Endothelial cell of umbilical vein (primary cell): ENCODE measurements at regions not wholly inside any gene's neighbourhood (a gene's known extent, or its start where the extent isn't known, plus 50 kb on each side); places are given as distances from the start of the nearest gene placed in this dataset.

Experiments
- BruUV-seq: library from RNA; stranded (reverse); fragments of 400-500 nt; replicated peaks from 2 replicates; lab custom pipeline; 2021; lab: Mats Ljungman, UMichigan
- CTCF ChIA-PET: fragments of 300-600, 350-600 bp; sonication (Branson Sonifier 250); formaldehyde crosslinking; loops from one replicate; lab custom pipeline; 2021; ENCODE audit warnings: antibody characterized with exemption, inconsistent platforms; lab: Charles Lee
- POLR2A ChIA-PET: fragments of 300-600, 350-600 bp; sonication (Branson Sonifier 250); formaldehyde crosslinking; loops from one replicate; lab custom pipeline; 2021; ENCODE audit warnings: antibody characterized with exemption, inconsistent platforms; lab: Charles Lee
- DNase-seq: peaks from one replicate; pipeline ENCODE4 v3.0.0-alpha.2; 2011; ENCODE audit warnings: low read depth, low spot score
- FAIRE-seq: peaks from 2 replicates; lab custom pipeline; 2011; peaks lifted over from hg19 to GRCh38; lab: Jason Lieb, UNC
- H2AFZ ChIP-seq: 2 replicates; pipeline ENCODE4 v1.6.0; 2012; ENCODE audit warnings: low read depth, low read length, control low read depth, inconsistent platforms
- H3K27ac ChIP-seq: 2 replicates; pipeline ENCODE4 v1.5.1; 2011; ENCODE audit warnings: low read depth, mild to moderate bottlenecking, control low read depth, low read length, moderate library complexity; ENCODE audit not compliant: insufficient read depth
- H3K27me3 ChIP-seq, 2 experiments: 2 replicates each; pipeline versions ENCODE4 v1.6.0 to v1.6.1; 2011; ENCODE audit warnings: low read length in 2 of 2, mixed read lengths in 1 of 2; ENCODE audit not compliant: control insufficient read depth in 2 of 2, insufficient read depth in 2 of 2
- H3K36me3 ChIP-seq, 2 experiments: 2 replicates in 1 of 2; 3 replicates in 1 of 2; pipeline ENCODE4 v1.5.1; 2011; ENCODE audit warnings: low read length in 2 of 2, mild to moderate bottlenecking in 1 of 2, moderate library complexity in 1 of 2; ENCODE audit not compliant: control insufficient read depth in 2 of 2, insufficient read depth in 2 of 2; ENCODE audit errors: extremely low read depth in 1 of 2
- H3K4me1 ChIP-seq: 3 replicates; pipeline ENCODE4 v1.5.1; 2011; ENCODE audit warnings: mild to moderate bottlenecking, low read length; ENCODE audit not compliant: control insufficient read depth, insufficient read depth; ENCODE audit errors: extremely low read depth
- H3K4me2 ChIP-seq: 2 replicates; pipeline ENCODE4 v1.6.1; 2011; ENCODE audit warnings: low read length, control low read depth, mixed read lengths; ENCODE audit not compliant: insufficient read depth
- H3K4me3 ChIP-seq, 3 experiments: fragments of 200-600 bp in 1 of 3; sonication (generic), shearing (Covaris generic) in 1 of 3; replicated peaks in 1 of 3; 2 replicates each; pipeline ENCODE4 v1.5.1; 2011 to 2016; ENCODE audit warnings: control low read depth in 3 of 3, low read length in 3 of 3, mild to moderate bottlenecking in 2 of 3, inconsistent platforms in 1 of 3, low read depth in 1 of 3, moderate library complexity in 1 of 3; ENCODE audit not compliant: insufficient read depth in 1 of 3
- H3K79me2 ChIP-seq: 2 replicates; pipeline ENCODE4 v1.6.0; 2012; ENCODE audit warnings: low read length, inconsistent platforms; ENCODE audit not compliant: control insufficient read depth, insufficient read depth
- H3K9ac ChIP-seq: replicated peaks from 2 replicates; pipeline ENCODE3; 2011; ENCODE audit warnings: low read length, control low read depth; ENCODE audit not compliant: insufficient read depth; ENCODE audit errors: extremely low read depth
- H3K9me1 ChIP-seq: replicated peaks from 3 replicates; pipeline ENCODE4 v1.6.0; 2011; ENCODE audit warnings: mild to moderate bottlenecking, low read length; ENCODE audit not compliant: control insufficient read depth, insufficient read depth; ENCODE audit errors: extremely low read depth
- H3K9me3 ChIP-seq: replicated peaks from 2 replicates; pipeline ENCODE4 v1.5.1; 2012; ENCODE audit warnings: low read length, inconsistent platforms; ENCODE audit not compliant: control insufficient read depth, insufficient read depth
- H4K20me1 ChIP-seq: replicated peaks from 2 replicates; pipeline ENCODE3; 2011; ENCODE audit warnings: mild to moderate bottlenecking, low read length; ENCODE audit not compliant: control insufficient read depth, insufficient read depth; ENCODE audit errors: extremely low read depth
- CTCF ChIP-seq, 2 donors: IDR thresholded peaks; 1 replicate in 1 of 2; 2 replicates in 1 of 2; pipeline ENCODE4 v1.5.1; 2011; ENCODE audit warnings: low read length in 2 of 2, mild to moderate bottlenecking in 2 of 2, moderate library complexity in 2 of 2, control low read depth in 1 of 2, inconsistent platforms in 1 of 2, low read depth in 1 of 2; ENCODE audit not compliant: insufficient read depth in 1 of 2; ENCODE audit errors: extremely low read depth in 1 of 2
- EZH2 ChIP-seq: IDR thresholded peaks from 2 replicates; pipeline ENCODE4 v1.6.1; 2012; ENCODE audit warnings: borderline replicate concordance, low read depth, mild to moderate bottlenecking, moderate library complexity, low read length, inconsistent platforms; ENCODE audit not compliant: severe bottlenecking
- FOS ChIP-seq: IDR thresholded peaks from 2 replicates; pipeline ENCODE4 v1.6.1; 2011; ENCODE audit warnings: mild to moderate bottlenecking, low read length, moderate library complexity, borderline replicate concordance; ENCODE audit not compliant: insufficient read depth
- GATA2 ChIP-seq: IDR thresholded peaks from 2 replicates; pipeline ENCODE4 v1.7.0; 2011; ENCODE audit warnings: low read depth, mild to moderate bottlenecking, moderate library complexity, mixed read lengths, low read length; ENCODE audit not compliant: insufficient read length, insufficient read depth
- JUN ChIP-seq: IDR thresholded peaks from 2 replicates; pipeline ENCODE4 v1.6.1; 2011; ENCODE audit warnings: borderline replicate concordance, low read depth; ENCODE audit not compliant: insufficient read length, insufficient read depth
- MYC ChIP-seq: IDR thresholded peaks from one replicate; pipeline ENCODE4 v1.6.1; 2011; ENCODE audit warnings: mild to moderate bottlenecking, low read depth, low read length
- POLR2A ChIP-seq: IDR thresholded peaks from 2 replicates; pipeline ENCODE4 v1.6.1; 2012; ENCODE audit warnings: low read depth, mild to moderate bottlenecking, control low read depth, low read length
- POLR2AphosphoS5 ChIP-seq: IDR thresholded peaks from 2 replicates; pipeline ENCODE4 v1.6.1; 2012; ENCODE audit warnings: low read depth, mild to moderate bottlenecking, control low read depth, low read length, moderate library complexity; ENCODE audit not compliant: insufficient read depth
- dilution Hi-C: fragments of 300-500 bp; cut with MboI; formaldehyde crosslinking; loops from one replicate; pipeline ENCODE4 v1.15.0; 2019; ENCODE audit warnings: low sequenced_read_pairs; ENCODE audit not compliant: extremely low pct_ligation_motif_present
- intact Hi-C: fragments of 100-400 bp; cut with micrococcal nuclease; formaldehyde crosslinking; loops from one replicate; pipeline ENCODE4 v1.10.0; 2022
- TF ChIP-seq, protein P1 (sequence below): IDR thresholded peaks from 2 replicates; pipeline ENCODE4 v1.6.1; 2011; ENCODE audit not compliant: insufficient read depth, insufficient read length

DNA sequence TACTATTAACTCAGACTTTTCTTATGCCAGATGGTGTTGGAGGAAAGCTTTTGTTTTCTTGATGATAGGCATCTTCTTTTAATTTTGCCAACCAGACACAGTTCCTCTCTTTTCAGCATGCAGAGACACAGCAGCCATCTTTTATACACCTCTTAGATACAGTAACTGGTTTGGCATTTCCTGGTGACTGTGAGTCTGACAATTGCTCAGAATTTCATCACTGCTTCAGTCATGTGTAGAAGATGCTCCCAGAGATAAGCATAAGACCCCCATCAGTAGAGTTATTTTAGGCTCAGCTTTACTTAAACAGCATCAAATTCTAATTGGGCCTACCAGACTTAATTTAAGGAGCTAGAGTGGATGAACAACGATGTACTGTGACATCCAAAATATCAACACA is 779.0 kb downstream of the SQOR start:
- H3K79me2 ChIP-seq: no peaks in the 10 kb centered on the region
- no peaks in the 10 kb centered on the region for H3K27me3 ChIP-seq
- TF ChIP-seq FOS (no peak), GATA2 (peak; percentile 80)
- peak overlapping the region; percentile 11 for H3K27ac ChIP-seq
- ChIA-PET POLR2A (no interaction called here), CTCF (no interaction called here)
- H3K4me1 ChIP-seq: peaks cover 4% of the 10 kb centered on the region
- no peaks in the 10 kb centered on the region for H3K36me3 ChIP-seq
- no peak overlapping the region for H3K9ac ChIP-seq
- no peaks in the 10 kb centered on the region for H3K9me3 ChIP-seq
- H3K4me3 ChIP-seq: no peak overlapping the region
- H3K4me2 ChIP-seq: no peak overlapping the region
- dilution Hi-C loops (no loop called here), intact Hi-C loops (no loop called here)
- no TSS peak for BruUV-seq
- H3K9me1 ChIP-seq: no peaks in the 10 kb centered on the region
- FAIRE-seq (no peak), DNase-seq (no peak)
- H2AFZ ChIP-seq: no peak overlapping the region
- no peaks in the 10 kb centered on the region for H4K20me1 ChIP-seq

DNA sequence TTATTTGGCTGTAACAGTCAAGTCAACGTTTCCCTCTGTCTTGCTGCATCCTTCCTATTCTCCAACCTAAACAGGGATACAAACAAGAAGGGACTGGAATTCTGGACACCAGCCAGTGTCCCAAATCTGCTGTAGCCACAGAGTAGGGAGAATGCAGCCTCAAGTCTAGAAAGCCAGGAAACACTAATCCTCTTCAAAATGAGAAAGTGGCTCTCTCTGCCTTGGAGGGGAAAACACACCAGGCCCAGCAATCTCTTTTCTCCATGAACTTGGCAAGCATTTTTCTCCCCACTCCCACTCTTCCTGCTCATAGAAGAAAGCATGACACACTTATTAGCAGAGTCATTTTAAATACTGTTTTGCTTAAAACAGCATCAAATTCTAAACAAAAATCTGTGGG is 781.7 kb downstream of the SQOR start:
- H4K20me1 ChIP-seq: no peaks in the 10 kb centered on the region
- no peaks in the 10 kb centered on the region for H3K79me2 ChIP-seq
- ChIA-PET CTCF (no interaction called here), POLR2A (no interaction called here)
- no peak overlapping the region for H2AFZ ChIP-seq
- peaks cover 4% of the 10 kb centered on the region for H3K4me1 ChIP-seq
- dilution Hi-C loops: no loop called here
- TF ChIP-seq EZH2: no peak
- TF ChIP-seq JUN: no peak
- TF ChIP-seq, protein P1, sequence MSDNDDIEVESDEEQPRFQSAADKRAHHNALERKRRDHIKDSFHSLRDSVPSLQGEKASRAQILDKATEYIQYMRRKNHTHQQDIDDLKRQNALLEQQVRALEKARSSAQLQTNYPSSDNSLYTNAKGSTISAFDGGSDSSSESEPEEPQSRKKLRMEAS: no peak
- no peak for TF ChIP-seq FOS
- TF ChIP-seq CTCF (IDR thresholded peaks at IDR 0.05; ENCODE audit: extremely low read depth in 1 of 2, insufficient read depth in 1 of 2, low read depth in 1 of 2, low read length in 2 of 2): no peak
- TF ChIP-seq POLR2AphosphoS5: no peak
- no peak for TF ChIP-seq POLR2A
- no peak for TF ChIP-seq MYC
- TF ChIP-seq GATA2: no peak
- H3K9me3 ChIP-seq: no peaks in the 10 kb centered on the region
- H3K4me2 ChIP-seq: no peak overlapping the region
- FAIRE-seq (no peak), DNase-seq (no peak)
- H3K4me3 ChIP-seq: no peak overlapping the region
- H3K27me3 ChIP-seq: no peaks in the 10 kb centered on the region
- H3K27ac ChIP-seq: no peak overlapping the region
- intact Hi-C loops: no loop called here
- H3K36me3 ChIP-seq: no peaks in the 10 kb centered on the region
- H3K9ac ChIP-seq: no peak overlapping the region
- no TSS peak for BruUV-seq
- H3K9me1 ChIP-seq: no peaks in the 10 kb centered on the region
